Stimulated activated CD4-positive, alpha-beta T cell treated with anti-CD3 and anti-CD28 coated beads, Interleukin-2, amount 100 ng/mL, for 24 hours (primary cell): ENCODE measurements at regions not wholly inside any gene's neighbourhood (a gene's known extent, or its start where the extent isn't known, plus 50 kb on each side); places are given as distances from the start of the nearest gene placed in this dataset.

Experiments used
- DNase-seq, 2 donors: peaks; one replicate each; pipeline ENCODE4 v3.0.0-alpha.2; 2020

- no peak for DNase-seq
Measured at GRCh38 chr17:14940108-14940937, 324.8 kb downstream of the PMP22 start.

GRCh38 chr17:14935845-14936485, 329.2 kb downstream of the PMP22 start:
- DNase-seq, result no peak

GRCh38 chr17:14935139-14935841, 329.8 kb downstream of the PMP22 start:
- no peak for DNase-seq

GRCh38 chr17:14933676-14934075, 331.4 kb downstream of the PMP22 start:
- no peak for DNase-seq

- DNase-seq, result peak; percentile 35 to 63
Measured at GRCh38 chr17:14926526-14927122, 338.5 kb downstream of the PMP22 start.

- no peak for DNase-seq
Measured at GRCh38 chr17:14926073-14926472, 339.1 kb downstream of the PMP22 start.

GRCh38 chr17:14925498-14925897, 339.6 kb downstream of the PMP22 start:
- DNase-seq, result no peak

GRCh38 chr17:14923981-14924380, 341.1 kb downstream of the PMP22 start:
- no peak for DNase-seq

- DNase-seq, result no peak
Measured at GRCh38 chr17:14922411-14922810, 342.7 kb downstream of the PMP22 start.

- no peak for DNase-seq
Measured at GRCh38 chr17:14921936-14922335, 343.2 kb downstream of the PMP22 start.

- no peak for DNase-seq
Measured at GRCh38 chr17:14919631-14920213, 345.4 kb downstream of the PMP22 start.

- DNase-seq, result no peak
Measured at GRCh38 chr17:14919094-14919493, 346.0 kb downstream of the PMP22 start.

GRCh38 chr17:14918540-14918939, 346.6 kb downstream of the PMP22 start:
- DNase-seq, result no peak

- DNase-seq, result no peak
Measured at GRCh38 chr17:14910916-14911315, 354.2 kb downstream of the PMP22 start.

GRCh38 chr17:14904386-14904785, 360.7 kb downstream of the PMP22 start:
- no peak for DNase-seq

- no peak for DNase-seq
Measured at GRCh38 chr17:14903854-14904253, 361.3 kb downstream of the PMP22 start.

- no peak for DNase-seq
Measured at GRCh38 chr17:14902803-14903202, 362.3 kb downstream of the PMP22 start.

- DNase-seq, result no peak
Measured at GRCh38 chr17:14902297-14902696, 362.8 kb downstream of the PMP22 start.

GRCh38 chr17:14901376-14901775, 363.8 kb downstream of the PMP22 start:
- no peak for DNase-seq

GRCh38 chr17:14886200-14886739, 378.9 kb downstream of the PMP22 start:
- DNase-seq, result no peak

GRCh38 chr17:14882131-14882530, 383.0 kb downstream of the PMP22 start:
- DNase-seq, result no peak

- no peak for DNase-seq
Measured at GRCh38 chr17:14875557-14876412, 389.3 kb downstream of the PMP22 start.
